Lung microvascular endothelial cell (primary cell): ENCODE measurements at regions not wholly inside any gene's neighbourhood (a gene's known extent, or its start where the extent isn't known, plus 50 kb on each side); places are given as distances from the start of the nearest gene placed in this dataset.

Source experiments
- DNase-seq, 2 donors: peaks; one replicate each; pipeline versions ENCODE4 v3.0.0 to v3.0.0-alpha.2; 2010; ENCODE audit warnings: low read depth in 2 of 2

DNA sequence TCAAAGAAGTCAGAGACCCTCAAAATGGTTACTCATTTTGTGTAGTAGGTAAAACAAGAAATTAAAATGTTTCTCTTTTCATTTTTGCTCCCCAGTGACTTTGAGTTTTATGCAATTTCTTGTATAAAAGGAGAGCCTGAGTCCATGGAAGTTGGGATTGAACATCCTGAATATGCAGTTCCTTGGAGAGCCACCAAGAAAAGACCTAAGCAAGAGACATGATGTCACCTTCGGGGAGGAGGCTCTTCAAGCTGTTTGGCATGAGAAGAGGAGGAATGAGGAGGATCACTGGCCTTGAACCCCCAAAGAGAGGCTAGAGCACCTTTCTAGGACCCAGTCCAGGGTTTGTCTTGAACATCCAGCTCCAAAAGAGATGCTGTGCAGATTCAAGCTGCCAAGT is 62.3 kb upstream of the CALM2 start:
- DNase-seq, result no peak

- DNase-seq, result peak in 1 of 2 donors; percentile 89
These were observed 61.3 kb upstream of the CALM2 start for GRCh38 chr2:47237375-47238334.

DNA sequence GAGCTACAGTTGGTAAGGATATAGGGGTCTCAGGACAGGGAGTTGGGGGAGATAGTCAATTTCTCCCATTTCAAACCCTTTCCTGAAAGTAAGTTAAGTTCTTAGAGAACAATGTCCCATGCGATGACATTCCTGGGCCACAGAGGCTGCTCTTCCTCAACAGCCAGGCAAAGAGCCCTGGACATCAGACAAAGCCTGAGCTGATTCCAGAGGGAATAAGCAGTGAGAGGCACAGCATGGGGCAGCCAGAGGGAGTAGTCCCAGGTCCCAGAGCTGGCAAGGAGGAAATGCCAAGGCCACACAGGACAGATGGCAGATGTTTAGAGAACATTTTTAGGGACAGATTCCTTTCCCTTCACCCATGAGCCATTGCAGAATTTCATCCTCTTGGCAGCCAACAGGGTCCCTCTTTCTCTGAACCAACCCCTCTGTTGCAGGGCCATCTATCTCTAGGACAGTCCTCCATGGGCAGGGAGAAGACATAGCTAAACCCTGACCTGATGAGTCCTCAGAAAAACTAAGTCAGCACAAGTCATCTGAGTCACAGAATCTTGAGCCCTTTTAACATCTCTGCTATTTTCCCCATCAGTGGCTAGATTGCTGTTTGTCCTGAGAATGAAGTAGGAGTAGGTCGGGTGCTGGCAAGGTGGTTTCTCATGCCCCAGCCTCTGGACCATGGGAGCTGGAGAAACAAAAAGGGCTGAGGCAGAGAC is 60.3 kb upstream of the CALM2 start:
- DNase-seq, result no peak

- no peak for DNase-seq
These were observed 58.8 kb upstream of the CALM2 start for GRCh38 chr2:47235132-47235531.

- no peak for DNase-seq
These were observed 58.1 kb upstream of the CALM2 start for GRCh38 chr2:47234456-47234855.

DNA sequence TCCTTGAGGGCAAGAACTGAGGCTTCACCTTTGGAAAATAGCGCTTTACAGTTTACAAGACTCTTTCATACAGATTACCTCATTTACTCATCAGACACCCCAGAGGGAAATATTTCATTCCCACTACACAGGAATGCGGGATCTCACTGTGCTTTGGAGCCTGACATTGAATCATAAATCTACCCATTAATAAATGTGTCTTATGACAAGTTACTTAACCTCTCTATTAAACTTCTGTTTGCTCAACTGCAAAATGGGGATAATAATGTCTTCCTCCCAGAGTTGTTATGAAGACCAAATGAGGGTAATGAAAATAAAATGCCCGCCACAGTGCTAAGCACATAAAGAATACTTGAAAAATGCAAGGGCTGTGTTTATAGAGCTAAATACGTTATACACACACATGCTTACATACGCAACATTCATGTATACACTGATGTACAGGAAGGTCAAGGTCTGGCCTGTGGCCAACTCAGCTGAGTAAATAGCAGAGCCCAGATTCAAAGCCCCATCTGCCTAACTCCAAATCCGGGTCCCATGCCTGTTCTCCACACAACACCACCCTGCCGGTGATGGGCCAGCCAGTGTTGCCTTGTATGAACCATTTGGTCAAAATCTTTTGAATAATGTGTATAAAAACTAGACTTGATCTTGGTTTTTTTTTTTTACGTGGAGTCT is 56.6 kb upstream of the CALM2 start:
- DNase-seq, result peak; percentile 60 to 85

GRCh38 chr2:47230418-47230817 is 54.1 kb upstream of the CALM2 start:
- DNase-seq, result peak; percentile 47 to 68

- no peak for DNase-seq
These were observed 51.4 kb upstream of the CALM2 start for GRCh38 chr2:47227532-47228279.

DNA sequence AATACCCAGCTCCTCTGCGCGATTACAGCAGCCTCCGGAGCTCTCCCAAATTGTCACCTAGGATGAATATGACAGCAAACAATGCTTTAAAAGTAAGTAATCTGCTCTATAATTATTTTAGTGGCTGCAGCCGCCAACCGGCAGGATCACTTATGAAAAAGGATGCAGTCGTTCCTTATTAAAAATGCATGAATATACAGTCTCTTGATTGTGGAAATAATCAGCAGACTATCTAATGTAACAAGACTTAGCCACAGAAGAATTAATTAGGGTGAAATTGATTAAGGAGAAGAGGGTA is 50.6 kb upstream of the CALM2 start:
- no peak for DNase-seq

DNA sequence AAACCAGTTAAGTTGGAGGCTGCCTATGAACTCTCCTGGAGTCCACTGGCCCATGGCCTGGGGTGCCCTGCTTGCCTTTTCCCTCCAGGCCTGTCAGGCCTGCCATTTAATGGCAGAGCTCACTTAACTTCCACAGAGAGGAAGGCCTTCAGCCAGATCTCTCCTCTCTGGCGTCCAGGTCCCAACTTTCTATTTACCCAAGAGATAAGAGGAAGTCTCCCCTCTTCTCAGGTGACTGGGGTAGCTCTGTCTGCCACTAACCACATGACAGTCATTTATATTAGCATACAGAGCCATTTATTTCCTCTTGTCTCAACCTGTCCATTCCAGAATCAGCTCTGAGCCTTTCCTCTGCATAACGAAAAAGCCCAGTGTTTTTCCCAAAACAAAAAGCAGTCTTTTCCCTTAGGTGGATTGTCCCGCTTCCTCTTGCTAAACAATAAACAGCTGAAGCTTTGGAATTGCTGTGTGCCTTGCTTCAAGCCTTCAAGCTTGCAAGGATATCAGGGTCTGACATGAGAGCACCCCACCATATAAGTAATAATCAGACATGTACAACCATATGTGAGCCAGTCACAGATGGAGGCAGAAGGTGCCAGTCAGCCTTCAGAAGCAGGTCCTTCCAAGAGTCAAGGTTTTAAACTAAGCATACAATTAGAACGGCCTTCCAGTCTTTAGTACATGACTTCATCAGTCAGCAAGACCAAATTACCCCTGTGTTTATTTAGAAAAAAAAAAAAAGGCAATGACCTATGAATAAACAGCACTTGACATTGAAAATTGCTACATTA is 50.0 kb upstream of the CALM2 start:
- no peak for DNase-seq
